COLO668 (cell line): ENCODE measurements at regions not wholly inside any gene's neighbourhood (a gene's known extent, or its start where the extent isn't known, plus 50 kb on each side); places are given as distances from the start of the nearest gene placed in this dataset.
"Not testable (repeated sequence)": the region's sequence is repeated elsewhere in the genome, so short reads cannot be mapped to it uniquely, and the experiment has no call there.

Experiments used
- DNase-seq: peaks from one replicate; lab custom pipeline; 2025; ENCODE audit not compliant: unreplicated experiment; lab: John Stamatoyannopoulos, UW

DNA sequence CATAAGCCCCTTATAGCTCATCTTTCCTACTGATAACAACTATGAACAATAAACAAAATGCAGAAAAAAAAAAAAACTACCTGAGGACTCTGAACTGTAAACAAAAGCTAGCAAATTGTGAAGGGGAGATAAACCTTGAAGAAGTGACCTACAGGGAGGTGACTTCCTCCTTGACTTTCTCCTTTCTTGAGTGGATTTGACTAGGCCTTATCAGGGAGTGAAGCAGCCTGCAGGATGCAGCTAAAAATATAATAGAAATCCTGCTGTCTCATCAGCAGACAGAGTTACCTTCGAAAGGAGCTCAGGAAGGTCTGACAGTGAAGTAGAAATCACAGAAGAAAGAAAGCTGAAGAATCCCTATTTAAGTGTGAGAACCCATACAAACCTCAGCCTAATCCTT is 322.0 kb upstream of the HTR1E start:
- DNase-seq, result no peak

DNA sequence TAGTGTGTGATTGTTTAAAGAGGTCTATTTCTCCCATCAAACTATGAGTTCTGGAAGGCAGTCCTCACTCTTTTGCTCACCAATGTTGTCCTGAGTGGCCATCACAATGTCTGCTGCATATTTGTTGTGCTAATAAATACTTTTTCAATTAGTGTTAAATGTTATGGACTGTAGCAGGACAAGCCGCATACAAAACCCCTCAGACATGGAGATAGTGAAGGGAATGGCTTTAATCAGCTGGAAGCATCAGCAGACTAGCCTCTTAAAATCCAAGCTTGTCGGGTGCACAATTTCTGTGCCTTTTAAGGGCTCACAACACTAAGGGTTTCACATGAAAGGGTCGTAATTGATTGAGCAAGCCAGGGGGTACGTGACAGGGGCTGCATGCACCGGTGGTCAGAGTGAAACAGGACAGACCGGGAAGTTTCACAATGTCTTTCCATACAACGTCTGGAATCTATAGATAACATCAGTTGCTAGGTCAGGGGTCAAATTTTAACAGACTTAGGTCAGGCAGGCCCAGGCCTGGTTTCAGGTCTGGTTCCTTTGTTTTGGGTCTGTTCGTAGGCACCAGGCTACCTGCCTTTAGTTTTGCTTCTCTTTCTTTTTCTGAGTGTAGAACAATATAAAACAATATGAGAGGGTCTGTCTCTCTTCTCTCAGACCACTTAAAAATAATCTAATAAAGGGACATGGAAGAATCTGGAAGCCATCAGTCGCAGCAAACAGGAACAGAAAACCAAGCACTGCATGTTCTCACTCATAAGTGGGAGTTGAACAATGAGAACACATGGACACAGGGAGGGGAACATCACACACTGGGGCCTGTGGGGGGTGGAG is 327.6 kb upstream of the HTR1E start:
- no peak for DNase-seq

DNA sequence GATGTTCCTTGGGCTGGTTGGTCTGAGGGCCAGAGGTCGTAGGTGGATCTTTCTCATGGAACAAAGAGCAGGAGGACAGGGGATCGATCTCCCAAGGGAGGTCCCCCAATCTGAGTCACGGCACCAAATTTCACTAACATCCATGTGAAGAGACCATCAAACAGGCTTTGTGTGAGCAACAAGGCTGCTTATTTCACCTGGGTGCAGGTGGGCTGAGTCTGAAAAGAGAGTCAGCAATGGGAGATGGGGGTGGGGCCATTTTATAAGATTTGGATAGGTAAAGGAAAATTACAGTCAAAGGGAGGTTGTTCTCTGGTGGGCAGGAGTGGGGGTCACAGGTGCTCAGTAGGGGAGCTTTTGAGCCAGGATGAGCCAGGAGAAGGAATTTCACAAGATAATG is 334.0 kb upstream of the HTR1E start:
- not testable (repeated sequence) for DNase-seq

DNA sequence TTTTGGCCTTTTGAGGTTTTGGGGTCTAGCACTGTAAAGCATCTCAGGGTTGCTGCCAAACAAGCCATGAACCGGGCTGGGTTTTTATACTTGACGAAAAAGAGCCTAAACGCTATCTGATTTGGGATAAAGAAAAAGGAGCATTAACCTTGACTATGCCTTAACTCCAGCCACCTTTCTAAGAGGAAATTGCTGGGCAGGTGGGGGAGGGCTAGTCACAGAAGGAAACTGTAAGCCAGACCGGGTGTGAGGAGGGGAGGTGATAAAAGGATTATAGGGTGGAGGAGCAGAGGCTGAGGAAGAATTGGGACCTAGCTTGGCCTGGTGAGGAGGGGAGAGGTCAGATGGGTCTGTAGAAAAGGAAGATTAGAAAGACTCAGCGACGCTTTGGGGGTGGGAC is 335.2 kb upstream of the HTR1E start:
- not testable (repeated sequence) for DNase-seq

DNA sequence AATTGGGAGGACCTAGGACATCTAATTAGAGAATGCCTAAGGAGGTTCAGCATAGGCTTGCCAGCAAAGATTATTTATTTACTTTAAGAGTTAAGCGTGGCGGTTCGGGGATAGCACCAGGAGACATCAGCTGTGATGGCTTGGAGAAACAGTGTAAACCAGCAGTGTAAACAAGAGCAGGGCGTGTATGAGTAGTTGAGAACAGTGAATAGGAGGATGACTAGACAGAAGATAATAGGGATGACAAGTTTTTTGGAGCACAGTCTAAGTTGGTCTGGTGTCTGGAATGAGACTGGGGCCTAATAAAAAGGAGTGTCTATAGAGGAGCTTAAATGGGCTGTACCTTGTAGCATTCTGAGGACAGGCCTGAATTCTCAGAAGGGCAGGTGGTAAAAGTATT is 338.4 kb upstream of the HTR1E start:
- DNase-seq, result not testable (repeated sequence)

DNA sequence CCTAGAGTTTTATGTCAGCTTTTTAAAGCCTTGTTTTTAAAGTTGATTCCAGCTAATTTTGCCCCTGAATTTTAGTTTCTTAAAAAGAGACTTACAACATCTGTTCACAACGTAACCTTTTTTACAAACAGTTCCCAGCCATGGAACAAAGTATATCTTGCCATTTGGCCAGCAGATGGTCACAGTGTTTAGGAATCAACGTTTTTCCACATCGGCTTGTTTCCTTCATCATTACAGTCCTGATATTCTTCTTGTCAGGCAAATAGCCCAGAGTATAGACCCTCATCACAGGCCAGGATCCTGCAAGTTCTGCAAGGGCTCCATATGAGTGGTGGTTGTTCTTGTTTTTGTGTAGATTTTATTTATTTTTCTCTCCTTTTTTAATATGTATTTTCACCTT is 341.7 kb upstream of the HTR1E start:
- DNase-seq, result no peak

DNA sequence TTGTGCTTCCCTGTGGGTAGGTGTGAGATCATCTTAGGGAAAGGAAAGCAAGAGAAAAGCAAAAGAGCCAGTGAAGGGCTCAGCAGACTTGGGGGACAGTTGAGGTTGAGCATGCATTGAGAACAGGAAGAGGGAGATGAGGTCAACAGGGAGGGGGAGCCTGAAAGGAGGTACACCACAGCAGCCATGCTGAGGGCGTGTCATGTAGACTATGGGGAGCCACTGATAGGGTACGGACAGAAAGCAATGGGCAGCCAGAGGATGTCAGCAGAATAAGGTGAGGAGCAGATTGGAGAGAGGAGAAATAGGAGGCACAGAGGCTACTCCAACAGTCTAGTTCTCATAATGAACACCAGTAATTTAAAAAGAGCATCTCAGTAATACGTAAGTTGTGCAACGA is 351.1 kb upstream of the HTR1E start:
- no peak for DNase-seq

DNA sequence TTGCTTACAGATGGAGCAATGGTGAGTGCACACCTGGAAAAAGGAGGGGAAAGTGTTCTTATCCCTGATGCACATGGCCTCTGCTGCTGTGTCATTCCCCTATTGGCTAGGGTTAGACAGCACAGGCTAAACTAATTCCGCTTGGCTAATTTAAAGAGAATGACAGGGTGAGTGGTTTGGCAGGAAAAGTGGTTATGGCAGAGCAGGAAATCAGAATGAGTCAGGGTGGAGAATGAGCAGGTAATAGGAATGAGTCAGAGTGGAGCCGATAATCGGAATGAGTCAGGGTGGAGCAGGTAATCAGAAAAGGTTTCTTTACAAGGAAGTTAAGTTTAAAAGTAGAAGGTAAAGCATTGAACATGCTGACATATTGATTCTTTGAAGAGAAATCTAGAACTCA is 355.5 kb upstream of the HTR1E start:
- DNase-seq, result no peak

DNA sequence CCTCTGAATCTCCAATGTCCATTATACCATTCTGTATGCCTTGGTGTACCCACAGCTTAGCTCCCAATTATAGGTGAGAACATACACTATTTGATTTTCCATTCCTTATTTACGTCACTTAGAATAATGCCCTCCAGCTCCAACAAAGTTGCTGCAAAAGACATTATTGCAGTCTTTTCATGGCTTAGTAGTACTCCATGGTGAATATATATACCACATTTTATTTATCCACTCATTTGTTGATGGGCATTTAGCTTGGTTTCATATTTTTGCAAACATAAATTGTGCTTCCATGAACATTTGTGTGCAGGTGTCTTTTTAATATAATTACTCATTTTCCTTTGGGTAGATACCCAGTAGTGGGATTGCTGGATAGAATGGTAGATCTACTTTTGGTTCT is 374.1 kb upstream of the HTR1E start:
- DNase-seq, result no peak

DNA sequence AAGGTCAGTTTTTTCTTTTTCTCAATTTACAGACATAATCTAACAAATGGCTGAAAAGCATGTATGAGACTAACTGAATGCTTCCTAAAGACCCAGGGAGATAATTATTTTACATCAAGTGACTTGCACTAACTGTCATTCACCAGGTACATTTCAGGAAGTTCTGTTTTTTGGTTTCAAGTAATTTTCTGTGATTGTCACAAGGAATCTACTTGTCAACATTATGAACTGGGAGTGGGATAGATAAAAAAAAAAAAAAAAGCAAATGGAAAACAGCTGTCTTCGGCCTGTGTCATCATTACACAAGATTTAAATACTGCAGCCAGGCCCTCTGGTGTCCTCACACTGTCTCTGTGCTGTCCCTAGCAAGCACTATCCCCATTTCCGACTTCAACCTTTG is 379.0 kb upstream of the HTR1E start:
- no peak for DNase-seq

DNA sequence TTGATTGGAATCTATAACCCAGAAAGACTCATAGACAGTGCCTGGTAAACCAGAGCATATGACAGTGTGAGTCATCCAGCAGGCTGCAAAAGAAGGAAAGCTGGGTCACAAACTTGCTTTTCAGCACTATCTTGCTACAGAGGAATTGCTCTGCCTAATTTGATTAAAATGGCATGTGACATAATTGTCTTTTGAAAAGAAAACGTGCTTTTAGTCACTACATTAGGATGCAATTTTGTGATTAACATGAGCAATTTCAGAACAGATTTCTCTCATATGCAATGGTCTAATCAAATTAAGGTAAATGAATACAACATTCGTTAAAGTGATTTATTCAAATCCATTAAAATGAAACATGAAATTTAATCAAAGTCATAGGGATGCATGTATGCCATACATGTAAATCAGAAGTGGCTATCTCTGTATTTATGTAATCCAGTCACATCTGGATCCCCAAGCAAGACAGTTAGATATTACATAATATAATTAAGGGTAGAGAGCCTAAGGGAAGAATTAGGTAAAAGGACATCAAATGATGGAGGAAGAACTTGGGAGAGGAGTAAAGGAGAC is 400.0 kb upstream of the HTR1E start:
- no peak for DNase-seq

DNA sequence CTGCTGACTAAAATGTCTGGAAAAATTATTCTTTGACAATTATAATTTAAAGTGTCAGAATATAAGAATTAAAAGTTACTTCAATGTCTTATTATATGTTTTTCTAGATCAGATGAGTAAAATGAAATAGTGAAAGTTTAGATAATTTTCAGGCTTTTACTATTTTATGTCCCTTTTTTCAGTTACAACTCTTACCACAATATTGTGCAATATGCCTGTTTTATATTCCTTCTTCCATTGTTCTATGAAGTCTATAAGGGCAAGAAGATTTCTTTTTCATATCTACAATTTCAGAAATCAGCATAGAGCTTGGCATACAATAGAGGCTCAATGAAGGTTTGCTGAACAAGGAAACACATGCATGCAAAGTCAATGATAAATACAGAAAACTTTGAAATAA is 401.2 kb upstream of the HTR1E start:
- DNase-seq, result no peak

DNA sequence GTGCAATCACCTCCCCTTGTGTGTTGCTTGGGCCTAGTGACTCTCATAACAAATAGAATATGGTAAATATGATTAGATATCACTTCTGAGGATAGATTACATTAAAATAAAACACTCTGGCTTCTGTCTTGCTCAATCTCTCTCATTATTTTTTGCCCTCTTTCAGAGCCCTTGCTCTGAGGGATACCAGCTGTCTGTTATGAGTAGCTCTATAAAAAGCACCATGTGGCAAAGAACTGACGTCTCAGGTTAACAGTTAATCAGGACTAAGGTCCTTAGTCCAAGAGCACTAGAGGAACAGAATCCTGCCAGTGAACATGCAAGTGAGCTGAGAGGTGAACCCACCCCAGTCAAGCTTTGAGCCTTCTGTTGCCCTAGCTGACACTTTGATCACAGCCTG is 402.2 kb upstream of the HTR1E start:
- no peak for DNase-seq

DNA sequence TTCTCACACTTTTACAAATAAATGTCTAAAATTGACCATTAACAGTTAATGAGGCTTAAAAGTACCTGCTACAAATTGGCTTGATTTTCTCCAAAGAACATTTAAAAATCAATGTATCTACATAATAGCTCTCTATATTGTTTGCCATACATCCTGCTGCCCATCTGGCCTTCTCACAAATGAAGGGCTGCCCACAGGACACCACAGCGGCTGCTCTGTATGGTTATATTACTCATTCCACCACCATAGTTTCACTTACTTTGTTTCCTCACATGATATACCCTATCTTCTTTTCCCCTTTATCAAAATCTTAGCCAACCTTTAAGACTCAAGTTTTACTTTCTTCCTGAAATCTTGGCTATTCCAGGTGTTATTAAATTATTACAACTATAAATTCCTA is 407.7 kb upstream of the HTR1E start:
- DNase-seq, result no peak

DNA sequence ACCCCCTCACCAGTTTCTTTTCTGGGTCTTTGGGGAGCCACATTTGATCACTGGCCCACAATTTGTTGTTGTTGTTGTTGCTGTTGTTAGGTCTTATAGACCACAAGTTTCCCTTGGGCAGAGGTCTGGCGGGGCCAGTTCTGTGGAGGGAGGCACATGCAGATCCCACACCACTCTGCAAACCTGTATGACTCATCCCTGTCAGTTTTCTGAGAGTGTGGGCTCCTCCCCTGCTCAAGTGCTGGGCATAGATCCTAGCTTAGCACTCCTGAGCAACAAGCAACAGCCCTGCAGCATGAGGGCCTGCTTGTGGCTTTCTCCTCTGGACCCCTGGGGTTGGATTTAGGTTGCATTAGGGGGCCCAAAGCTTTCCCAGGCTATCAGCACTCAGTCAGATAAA is 411.1 kb upstream of the HTR1E start:
- no peak for DNase-seq

DNA sequence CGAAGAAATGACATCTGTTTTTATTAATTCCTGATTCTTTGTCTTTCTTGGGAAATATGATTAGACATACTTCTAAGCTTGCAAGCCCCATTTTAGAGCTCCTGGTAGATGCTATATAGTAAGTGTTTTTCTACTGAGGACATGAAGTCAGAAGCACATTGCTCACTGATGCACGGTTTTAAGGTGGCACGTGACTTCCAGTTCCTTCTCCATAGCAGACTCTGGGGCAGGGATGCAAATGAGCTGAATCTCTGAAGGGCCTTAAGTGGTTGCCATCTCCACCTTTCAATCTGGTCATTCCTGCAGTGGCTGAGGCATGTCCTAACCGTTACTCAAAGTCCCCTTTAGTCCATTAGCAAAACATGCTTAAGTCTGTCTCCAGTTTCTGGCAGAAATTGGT is 421.2 kb upstream of the HTR1E start:
- no peak for DNase-seq

DNA sequence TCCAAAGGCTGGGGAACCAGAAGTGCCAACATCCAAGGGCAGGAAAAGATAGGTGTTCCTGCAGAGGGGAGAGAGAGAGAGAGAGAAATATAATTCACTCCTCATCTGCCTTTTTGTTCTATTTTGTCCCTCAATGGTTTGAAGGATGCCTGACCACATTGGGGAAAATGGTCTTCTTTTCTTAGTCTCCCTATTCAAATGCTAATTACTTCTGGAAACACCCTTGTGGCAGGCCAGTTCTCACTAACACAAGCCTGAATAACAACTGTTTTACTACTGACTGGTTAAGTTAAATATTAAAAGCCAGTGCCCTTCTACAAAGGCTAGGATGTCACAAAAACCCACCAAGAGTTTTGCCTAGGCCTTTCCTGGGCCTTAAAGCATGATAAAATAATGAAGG is 425.4 kb upstream of the HTR1E start:
- no peak for DNase-seq

DNA sequence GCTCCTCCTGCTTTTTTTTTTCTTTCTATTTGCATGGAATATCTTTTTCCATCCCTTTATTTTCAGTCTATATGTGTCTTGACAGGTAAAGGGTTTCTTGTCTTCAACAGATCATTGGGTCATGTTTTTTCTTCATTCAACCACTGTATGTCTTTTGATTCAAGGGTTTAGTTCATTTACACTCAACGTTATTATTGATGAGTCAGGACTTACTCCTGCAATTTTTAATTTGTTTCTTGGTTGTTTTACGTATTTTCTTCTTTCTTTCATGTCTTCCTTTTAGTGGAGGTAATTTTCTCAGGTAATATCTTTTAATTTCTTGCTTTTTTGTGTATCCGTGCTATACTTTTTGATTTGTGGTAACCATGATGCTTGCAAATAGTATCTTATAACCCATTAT is 429.1 kb upstream of the HTR1E start:
- DNase-seq, result no peak

DNA sequence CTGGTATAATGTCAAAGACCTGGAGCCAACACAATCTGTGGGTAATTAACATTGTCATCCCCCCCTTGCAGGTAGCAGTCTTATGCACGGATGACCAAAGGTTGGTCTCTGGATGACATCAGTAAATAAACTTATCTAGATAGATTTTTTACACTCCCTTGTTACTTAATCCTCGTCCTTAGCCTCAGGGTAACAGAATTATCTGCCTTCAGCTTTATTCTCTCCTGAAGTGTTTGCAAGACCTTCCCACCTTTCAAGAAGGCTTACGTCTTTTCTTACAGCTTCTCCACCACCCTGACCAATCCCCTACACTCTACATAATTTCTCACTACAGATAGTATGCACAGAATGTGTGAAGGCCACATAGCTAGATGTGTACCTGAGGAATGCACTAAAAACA is 434.8 kb upstream of the HTR1E start:
- no peak for DNase-seq

DNA sequence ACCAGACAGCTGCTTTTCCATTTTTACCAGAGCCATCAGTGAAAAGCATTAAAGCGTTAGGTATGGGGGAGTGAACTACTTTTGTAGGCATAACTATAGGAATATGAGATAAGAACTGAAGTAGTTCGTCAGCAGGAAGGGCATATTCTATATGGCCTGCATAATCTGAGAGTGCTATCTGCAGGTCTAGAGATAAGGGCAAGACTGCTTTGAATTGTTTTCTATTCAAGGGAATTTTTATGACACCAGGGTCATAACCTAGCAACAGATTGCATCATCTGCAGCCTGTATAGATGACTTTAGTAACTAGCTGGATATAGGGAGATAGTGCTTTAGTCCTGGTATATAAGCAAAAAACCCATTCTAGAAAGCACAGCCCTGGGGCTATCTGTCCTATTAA is 437.3 kb upstream of the HTR1E start:
- DNase-seq, result no peak

DNA sequence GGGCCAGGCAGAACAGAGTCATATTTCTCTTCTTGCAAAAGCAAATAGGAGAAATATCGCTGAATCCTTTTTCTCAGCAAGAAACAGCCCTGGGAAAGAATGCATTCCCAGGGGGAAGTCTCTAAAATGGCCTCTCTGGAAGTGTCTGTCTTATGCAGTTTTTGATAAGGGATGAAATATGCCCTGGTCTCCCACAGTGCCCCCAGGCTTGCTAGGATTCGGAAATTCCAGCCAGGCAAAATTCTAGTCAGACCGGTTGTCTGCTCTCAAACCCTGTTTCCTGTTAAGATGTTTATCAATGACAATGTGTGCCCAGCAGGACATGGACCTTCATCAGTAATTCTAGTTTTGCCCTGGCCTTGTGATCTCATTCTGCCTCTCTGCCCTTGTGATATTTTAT is 448.3 kb upstream of the HTR1E start:
- not testable (repeated sequence) for DNase-seq

DNA sequence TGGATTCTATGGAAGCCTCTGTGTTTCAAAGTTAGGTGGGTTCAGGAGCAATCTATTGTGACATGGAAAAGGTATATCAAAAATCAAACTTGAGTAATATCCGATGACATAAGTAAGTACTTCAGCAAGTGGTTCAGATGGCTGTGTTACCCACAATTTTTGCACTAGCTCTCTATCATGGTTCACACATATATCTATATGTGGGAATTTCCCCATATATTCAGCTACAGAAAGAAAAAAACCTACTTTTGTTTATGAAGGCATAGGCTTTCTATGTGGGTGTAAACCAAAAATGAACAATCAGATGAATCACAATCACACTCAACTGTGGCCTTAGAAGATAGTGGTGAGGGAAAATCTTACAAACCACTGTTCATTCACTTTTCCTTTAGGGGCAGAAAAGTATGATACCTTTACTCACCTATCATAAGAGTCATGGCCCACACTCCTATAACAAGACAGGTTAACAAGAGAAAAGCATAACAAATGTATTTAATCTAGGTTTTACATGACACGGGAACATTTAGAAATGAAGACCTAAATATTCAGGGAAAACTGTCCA is 449.6 kb upstream of the HTR1E start:
- no peak for DNase-seq

DNA sequence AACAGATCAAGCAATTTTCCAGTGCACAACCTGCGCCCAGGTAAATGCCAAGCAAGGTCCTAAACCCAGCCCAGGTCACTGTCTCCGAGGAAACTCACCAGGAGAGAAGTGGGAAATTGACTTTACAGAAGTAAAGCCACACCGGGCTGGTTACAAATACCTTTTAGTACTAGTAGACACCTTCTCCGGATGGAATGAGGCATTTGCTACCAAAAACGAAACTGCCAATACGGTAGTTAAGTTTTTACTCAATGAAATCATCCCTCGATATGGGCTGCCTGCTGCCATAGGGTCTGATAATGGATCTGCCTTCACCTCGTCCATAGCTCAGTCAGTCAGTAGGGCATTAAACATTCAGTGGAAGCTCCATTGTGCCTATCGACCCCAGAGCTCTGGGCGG is 459.0 kb upstream of the HTR1E start:
- not testable (repeated sequence) for DNase-seq
